ENCODE measurements at regions not wholly inside any gene's neighbourhood (a gene's known extent, or its start where the extent isn't known, plus 50 kb on each side); places are given as distances from the start of the nearest gene placed in this dataset.

DNA sequence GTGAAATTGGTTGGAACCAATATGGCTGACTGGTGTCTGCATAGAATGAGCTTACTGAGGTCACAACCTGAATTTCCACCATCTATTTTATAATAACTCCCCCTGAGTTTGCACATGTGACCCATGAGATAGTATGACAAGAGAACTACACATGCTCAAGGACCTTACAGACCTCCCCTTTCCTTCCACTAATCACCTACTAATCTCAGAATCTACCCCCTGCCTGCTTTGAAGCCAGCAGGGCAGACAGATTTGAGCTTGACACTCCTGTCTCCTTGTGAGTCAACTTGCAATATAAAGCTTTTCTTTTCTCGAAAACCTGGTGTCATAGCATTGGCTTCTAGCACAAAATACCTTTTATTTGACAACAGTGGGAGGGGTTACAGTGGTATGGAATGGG is 248.4 kb downstream of the RFC3 start:
- no peak overlapping the region for H3K4me3 ChIP-seq (ENCODE audit: low read depth, low read length)
- no peak for DNase-seq (ENCODE audit: low read depth)
- TF ChIP-seq, protein P1, sequence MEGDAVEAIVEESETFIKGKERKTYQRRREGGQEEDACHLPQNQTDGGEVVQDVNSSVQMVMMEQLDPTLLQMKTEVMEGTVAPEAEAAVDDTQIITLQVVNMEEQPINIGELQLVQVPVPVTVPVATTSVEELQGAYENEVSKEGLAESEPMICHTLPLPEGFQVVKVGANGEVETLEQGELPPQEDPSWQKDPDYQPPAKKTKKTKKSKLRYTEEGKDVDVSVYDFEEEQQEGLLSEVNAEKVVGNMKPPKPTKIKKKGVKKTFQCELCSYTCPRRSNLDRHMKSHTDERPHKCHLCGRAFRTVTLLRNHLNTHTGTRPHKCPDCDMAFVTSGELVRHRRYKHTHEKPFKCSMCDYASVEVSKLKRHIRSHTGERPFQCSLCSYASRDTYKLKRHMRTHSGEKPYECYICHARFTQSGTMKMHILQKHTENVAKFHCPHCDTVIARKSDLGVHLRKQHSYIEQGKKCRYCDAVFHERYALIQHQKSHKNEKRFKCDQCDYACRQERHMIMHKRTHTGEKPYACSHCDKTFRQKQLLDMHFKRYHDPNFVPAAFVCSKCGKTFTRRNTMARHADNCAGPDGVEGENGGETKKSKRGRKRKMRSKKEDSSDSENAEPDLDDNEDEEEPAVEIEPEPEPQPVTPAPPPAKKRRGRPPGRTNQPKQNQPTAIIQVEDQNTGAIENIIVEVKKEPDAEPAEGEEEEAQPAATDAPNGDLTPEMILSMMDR (conservative IDR thresholded peaks at IDR 0.05; ENCODE audit: low read depth, low read length) = no peak

DNA sequence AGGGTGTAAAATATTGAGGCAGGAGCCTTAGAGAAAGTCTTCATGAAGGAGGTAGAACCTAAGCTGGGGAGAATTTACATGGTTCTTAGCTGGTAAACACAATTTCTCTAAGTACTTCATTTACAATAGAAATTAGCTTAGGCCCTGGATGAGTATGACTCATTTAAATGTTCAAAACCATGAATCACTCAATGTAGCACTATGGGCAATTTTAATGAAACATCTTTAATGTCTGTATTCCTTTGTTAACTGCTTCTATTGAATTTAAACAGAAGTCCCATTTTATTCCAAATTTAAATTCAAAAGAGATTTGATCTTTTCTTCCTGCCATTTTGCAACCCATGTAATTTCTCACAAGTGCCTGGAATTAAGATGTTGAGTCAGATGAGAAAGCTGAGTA is 252.1 kb downstream of the RFC3 start:
- DNase-seq (ENCODE audit: low read depth) = peak; percentile 33
- TF ChIP-seq, protein P1 (conservative IDR thresholded peaks at IDR 0.05; ENCODE audit: low read depth, low read length) = no peak
- no peak overlapping the region for H3K4me3 ChIP-seq (ENCODE audit: low read depth, low read length)

- no peak overlapping the region for H3K4me3 ChIP-seq (ENCODE audit: low read depth, low read length)
- TF ChIP-seq, protein P1 (conservative IDR thresholded peaks at IDR 0.05; ENCODE audit: low read depth, low read length) = no peak
Measured at GRCh38 chr13:34070544-34071303, 252.8 kb downstream of the RFC3 start.

GRCh38 chr13:34076319-34076718 is 258.4 kb downstream of the RFC3 start:
- H3K4me3 ChIP-seq (ENCODE audit: low read depth, low read length) = no peak overlapping the region
- no peak for DNase-seq (ENCODE audit: low read depth)
- TF ChIP-seq, protein P1 (conservative IDR thresholded peaks at IDR 0.05; ENCODE audit: low read depth, low read length) = no peak

More at GRCh38 chr13:34070544-34071303, 252.8 kb downstream of the RFC3 start:
- no peak for DNase-seq (ENCODE audit: low read depth)

DNA sequence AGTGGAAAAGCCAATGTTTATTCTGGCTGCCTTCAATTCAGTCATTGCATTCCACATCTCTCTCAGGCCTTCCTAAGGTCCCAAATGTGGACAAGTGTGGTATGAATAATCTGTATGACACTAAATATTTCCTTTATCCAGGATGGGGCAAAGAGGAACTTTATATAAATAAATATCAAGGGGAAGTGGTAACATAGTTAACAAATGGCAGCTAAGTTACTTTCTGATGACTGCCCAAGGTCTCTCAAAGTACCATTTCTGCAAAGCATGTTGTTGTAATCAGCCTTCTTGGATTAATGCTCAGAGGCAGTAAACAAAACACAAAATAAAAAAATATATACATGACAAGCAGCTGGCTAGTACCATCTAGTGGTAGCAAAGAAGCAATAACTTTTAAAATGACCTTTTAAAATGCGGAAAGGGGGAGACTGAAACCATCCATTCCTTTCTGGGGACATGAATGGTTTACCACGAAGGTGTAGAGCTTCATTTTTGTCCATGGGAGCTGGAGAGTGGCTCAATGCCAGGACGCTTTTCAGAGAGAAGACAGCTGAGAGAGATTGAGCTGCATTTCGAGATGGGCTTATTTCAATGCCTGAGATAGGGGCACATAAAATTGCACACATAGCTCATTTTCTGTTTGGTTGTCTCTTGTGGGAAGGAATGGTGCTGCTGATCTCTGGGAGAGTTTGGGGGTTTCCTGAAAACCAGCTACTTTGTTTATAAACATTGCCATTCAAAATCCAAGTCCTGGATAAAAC is 259.2 kb downstream of the RFC3 start:
- TF ChIP-seq, protein P1 (conservative IDR thresholded peaks at IDR 0.05; ENCODE audit: low read depth, low read length) = peak; percentile 60
- peak; percentile 53 for DNase-seq (ENCODE audit: low read depth)
- H3K4me3 ChIP-seq (ENCODE audit: low read depth, low read length) = no peak overlapping the region

DNA sequence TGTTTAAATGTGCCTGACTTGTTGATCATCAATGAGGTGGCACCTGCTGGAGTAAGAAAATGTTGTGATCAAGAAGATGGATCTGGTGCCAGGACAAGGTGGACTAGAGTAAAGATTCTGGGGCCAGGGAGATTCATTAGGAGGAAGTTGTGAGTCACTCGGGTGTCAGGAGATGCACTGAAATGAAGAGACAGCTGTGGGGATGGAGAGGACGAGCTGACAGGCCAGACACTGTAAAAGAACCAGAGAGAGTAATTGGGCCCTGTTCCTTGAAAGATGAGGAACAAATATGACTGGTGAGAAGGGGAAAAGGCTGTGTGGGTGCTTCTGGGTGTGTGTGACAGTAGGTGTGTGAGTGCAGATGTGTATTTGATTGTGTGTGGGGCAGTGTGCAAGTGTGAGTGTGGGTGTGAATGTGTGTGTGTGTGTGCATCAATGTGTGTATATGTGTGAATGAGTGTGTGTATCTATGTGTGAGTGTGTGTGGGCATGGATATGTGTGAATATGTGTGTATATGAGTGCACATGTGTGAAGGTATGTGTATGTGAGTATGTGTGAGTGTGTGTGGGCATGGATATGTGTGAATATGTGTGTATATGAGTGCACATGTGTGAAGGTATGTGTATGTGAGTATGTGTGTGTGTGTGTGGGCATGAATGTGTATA is 260.5 kb downstream of the RFC3 start:
- TF ChIP-seq, protein P1 (conservative IDR thresholded peaks at IDR 0.05; ENCODE audit: low read depth, low read length) = no peak
- no peak overlapping the region for H3K4me3 ChIP-seq (ENCODE audit: low read depth, low read length)
- DNase-seq (ENCODE audit: low read depth) = no peak

Data from choroid plexus epithelial cell (primary cell).